ENCODE measurements at regions not wholly inside any gene's neighbourhood (a gene's known extent, or its start where the extent isn't known, plus 50 kb on each side); places are given as distances from the start of the nearest gene placed in this dataset.

- TF ChIP-seq, protein P1, sequence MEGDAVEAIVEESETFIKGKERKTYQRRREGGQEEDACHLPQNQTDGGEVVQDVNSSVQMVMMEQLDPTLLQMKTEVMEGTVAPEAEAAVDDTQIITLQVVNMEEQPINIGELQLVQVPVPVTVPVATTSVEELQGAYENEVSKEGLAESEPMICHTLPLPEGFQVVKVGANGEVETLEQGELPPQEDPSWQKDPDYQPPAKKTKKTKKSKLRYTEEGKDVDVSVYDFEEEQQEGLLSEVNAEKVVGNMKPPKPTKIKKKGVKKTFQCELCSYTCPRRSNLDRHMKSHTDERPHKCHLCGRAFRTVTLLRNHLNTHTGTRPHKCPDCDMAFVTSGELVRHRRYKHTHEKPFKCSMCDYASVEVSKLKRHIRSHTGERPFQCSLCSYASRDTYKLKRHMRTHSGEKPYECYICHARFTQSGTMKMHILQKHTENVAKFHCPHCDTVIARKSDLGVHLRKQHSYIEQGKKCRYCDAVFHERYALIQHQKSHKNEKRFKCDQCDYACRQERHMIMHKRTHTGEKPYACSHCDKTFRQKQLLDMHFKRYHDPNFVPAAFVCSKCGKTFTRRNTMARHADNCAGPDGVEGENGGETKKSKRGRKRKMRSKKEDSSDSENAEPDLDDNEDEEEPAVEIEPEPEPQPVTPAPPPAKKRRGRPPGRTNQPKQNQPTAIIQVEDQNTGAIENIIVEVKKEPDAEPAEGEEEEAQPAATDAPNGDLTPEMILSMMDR (conservative IDR thresholded peaks at IDR 0.05; ENCODE audit: low read depth in 2 of 2): no peak
- TF ChIP-seq POLR2AphosphoS5 (IDR thresholded peaks at IDR 0.05; ENCODE audit: low read depth) (no peak), REST (IDR thresholded peaks at IDR 0.05; ENCODE audit: unreplicated experiment) (no peak), EZH2phosphoT487 (IDR thresholded peaks at IDR 0.05; ENCODE audit: unreplicated experiment) (no peak), JUNB (IDR thresholded peaks at IDR 0.05; ENCODE audit: unreplicated experiment) (no peak), EZH2 (IDR thresholded peaks at IDR 0.05; ENCODE audit: low read depth, unreplicated experiment) (no peak), ZNF462 (CRISPR knock-in tag; IDR thresholded peaks at IDR 0.05) (no peak), CREB1 (CRISPR knock-in tag; IDR thresholded peaks at IDR 0.05; ENCODE audit: low read depth) (no peak), ETS1 (IDR thresholded peaks at IDR 0.05) (no peak), NANOG (IDR thresholded peaks at IDR 0.05; ENCODE audit: borderline replicate concordance) (no peak)
Measured at GRCh38 chr5:12526113-12526512, 621.9 kb upstream of the CTNND2 start.

Data from GM23338 (cell line).